Tibial artery (tissue), 4 donors: ENCODE measurements at regions not wholly inside any gene's neighbourhood (a gene's known extent, or its start where the extent isn't known, plus 50 kb on each side); places are given as distances from the start of the nearest gene placed in this dataset.

Source experiments
- DNase-seq, 2 donors: peaks; one replicate each; pipeline ENCODE4 v3.0.0-alpha.2; 2019
- H3K27ac ChIP-seq, 2 donors: fragments of 200-600 bp; sonication (generic) in 1 of 2; 1 replicate in 1 of 2; 2 replicates in 1 of 2; pipeline ENCODE4 v1.5.1; 2018 to 2019; ENCODE audit warnings: mild to moderate bottlenecking in 1 of 2
- H3K27me3 ChIP-seq, 2 donors: fragments of 200-600 bp; sonication (generic) in 1 of 2; one replicate each; pipeline versions ENCODE4 v1.5.1 to v1.6.0; 2016 to 2019
- H3K36me3 ChIP-seq, 3 donors: fragments of 200-600 bp; sonication (generic) in 2 of 3; one replicate each; pipeline ENCODE4 v1.5.1; 2016 to 2019; ENCODE audit warnings: mild to moderate bottlenecking in 2 of 3
- H3K4me1 ChIP-seq, 4 donors: fragments of 200-600 bp; sonication (generic) in 2 of 4; 1 replicate in 3 of 4; 2 replicates in 1 of 4; pipeline ENCODE4 v1.5.1; 2016 to 2019
- H3K4me3 ChIP-seq, 2 donors: fragments of 200-600 bp; sonication (generic) in 1 of 2; 1 replicate in 1 of 2; 2 replicates in 1 of 2; pipeline ENCODE4 v1.5.1; 2018 to 2019; ENCODE audit warnings: mild to moderate bottlenecking in 2 of 2
- H3K9me3 ChIP-seq, 3 donors: fragments of 200-600 bp; sonication (generic) in 1 of 3; one replicate each; pipeline ENCODE4 v1.5.1; 2016 to 2019
- intact Hi-C: fragments of 100-400 bp; cut with DNase I; formaldehyde crosslinking; loops from one replicate; pipeline ENCODE4 v1.15.0; 2023; ENCODE audit warnings: low total_unique reads
- TF ChIP-seq, protein P1 (sequence below), 2 experiments: fragments of 200-600 bp in 1 of 2; fragments of 450-650 bp in 1 of 2; IDR thresholded peaks; one replicate each; pipeline ENCODE4 v1.5.1; 2017 to 2019; ENCODE audit warnings: antibody characterized with exemption in 2 of 2, mild to moderate bottlenecking in 1 of 2, moderate library complexity in 1 of 2

DNA sequence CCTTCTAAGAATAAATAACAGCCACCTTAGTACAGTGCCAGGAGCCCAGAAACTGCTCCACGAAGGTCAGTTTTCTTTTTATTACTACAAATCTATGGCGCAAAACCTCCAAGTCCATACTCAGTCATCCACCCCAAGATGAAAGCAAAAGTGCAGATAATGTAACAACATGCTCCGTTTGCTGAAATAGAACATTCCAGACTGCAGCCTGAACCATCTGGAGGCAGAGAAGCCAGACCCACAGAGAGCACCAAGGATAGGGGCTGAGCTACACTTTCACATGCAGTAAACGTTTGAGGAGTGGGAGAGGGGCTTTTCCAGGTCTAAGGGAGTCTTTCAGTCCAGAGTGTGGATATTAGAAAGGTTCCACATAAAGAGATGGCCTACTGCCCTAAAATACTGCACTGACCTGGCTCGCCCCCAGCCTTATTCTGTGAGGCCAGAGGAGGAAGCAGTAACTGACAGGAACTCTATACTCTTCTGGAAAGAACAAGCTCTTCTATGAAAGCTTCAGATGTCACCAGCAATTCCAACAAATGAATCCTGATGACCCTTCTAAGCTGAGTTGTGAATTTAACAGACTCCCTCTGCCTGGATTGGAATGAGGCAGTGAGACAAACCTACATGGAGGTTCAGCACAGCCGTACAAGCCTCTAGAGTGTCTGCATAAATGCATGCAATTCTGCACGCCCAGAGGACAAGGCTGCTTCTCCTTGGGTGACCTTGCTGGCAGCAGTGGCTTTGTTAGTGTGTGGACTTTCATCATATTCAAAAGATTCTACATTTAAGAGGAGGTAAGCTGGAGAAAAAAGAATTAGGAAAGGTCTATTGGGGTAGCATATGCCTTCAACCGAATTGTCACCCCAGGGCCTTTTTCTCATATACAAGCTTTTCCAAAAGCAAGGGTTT lies 153.9 kb upstream of the EGLN3 start:
- Histone ChIP-seq H3K9me3 (no peaks in the 10 kb centered on the region), H3K27me3 (no peaks in the 10 kb centered on the region), H3K27ac (no peak overlapping the region), H3K36me3 (no peaks in the 10 kb centered on the region), H3K4me1 (no peaks in the 10 kb centered on the region), H3K4me3 (no peak overlapping the region)
- intact Hi-C loops: no loop called here
- no peak for DNase-seq
- TF ChIP-seq, protein P1, sequence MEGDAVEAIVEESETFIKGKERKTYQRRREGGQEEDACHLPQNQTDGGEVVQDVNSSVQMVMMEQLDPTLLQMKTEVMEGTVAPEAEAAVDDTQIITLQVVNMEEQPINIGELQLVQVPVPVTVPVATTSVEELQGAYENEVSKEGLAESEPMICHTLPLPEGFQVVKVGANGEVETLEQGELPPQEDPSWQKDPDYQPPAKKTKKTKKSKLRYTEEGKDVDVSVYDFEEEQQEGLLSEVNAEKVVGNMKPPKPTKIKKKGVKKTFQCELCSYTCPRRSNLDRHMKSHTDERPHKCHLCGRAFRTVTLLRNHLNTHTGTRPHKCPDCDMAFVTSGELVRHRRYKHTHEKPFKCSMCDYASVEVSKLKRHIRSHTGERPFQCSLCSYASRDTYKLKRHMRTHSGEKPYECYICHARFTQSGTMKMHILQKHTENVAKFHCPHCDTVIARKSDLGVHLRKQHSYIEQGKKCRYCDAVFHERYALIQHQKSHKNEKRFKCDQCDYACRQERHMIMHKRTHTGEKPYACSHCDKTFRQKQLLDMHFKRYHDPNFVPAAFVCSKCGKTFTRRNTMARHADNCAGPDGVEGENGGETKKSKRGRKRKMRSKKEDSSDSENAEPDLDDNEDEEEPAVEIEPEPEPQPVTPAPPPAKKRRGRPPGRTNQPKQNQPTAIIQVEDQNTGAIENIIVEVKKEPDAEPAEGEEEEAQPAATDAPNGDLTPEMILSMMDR (IDR thresholded peaks at IDR 0.05): no peak

DNA sequence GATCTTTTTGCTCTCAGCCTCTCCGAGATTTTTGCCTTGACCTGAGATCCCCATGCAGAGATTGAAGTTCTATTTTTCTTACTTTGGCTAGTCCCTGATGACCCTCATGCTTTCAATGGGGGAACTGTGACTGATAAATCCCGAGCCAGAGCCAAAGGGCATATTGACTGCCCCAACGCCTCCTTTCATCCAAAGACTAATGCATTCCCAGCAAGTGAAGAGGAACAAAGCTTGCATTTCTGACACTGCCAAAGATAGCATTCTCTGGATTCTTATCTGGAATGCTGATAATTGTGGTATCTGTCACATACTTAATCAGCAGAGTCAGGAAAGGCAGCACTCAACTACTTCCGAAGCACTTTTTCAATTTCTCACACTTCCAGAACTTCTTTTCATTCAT lies 152.3 kb upstream of the EGLN3 start:
- Histone ChIP-seq H3K9me3 (no peaks in the 10 kb centered on the region), H3K27ac (no peak overlapping the region), H3K27me3 (no peaks in the 10 kb centered on the region), H3K36me3 (no peaks in the 10 kb centered on the region), H3K4me1 (peaks cover 0 to 7% (median 0%) of the 10 kb centered on the region in 4 donors), H3K4me3 (no peak overlapping the region)
- intact Hi-C loops: no loop called here
- DNase-seq: no peak
- TF ChIP-seq, protein P1 (IDR thresholded peaks at IDR 0.05): no peak

DNA sequence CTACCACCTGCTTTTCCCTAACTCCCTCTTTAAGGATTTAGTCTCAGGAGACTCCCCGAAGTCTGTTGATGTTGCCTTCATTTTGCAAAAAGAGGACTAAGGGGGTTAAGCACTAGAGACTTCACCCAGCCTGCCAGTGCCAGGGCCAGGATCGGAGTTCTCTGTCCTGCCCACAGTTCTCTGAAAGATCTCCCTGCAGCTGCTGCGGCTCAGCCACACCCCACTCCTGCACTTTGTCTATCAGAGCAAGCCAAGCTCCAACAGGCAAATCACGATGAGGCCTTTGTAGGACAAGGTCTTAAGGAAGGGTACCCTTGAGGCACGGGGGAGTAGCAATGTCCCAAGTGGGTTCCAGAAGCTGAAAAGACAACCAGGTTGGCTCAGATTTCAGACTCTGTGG lies 148.8 kb upstream of the EGLN3 start:
- H3K9me3 ChIP-seq: no peaks in the 10 kb centered on the region
- H3K4me3 ChIP-seq: no peak overlapping the region
- DNase-seq: no peak
- H3K36me3 ChIP-seq: no peaks in the 10 kb centered on the region
- TF ChIP-seq, protein P1 (IDR thresholded peaks at IDR 0.05): no peak
- no peak overlapping the region for H3K27ac ChIP-seq
- no peaks in the 10 kb centered on the region for H3K27me3 ChIP-seq
- peaks cover 0 to 9% (median 0%) of the 10 kb centered on the region in 4 donors for H3K4me1 ChIP-seq
- intact Hi-C loops: loop anchor here (5.0 kb wide), 2 partner anchors 247 to 262 kb away; no protein-coding TSS in a partner anchor

DNA sequence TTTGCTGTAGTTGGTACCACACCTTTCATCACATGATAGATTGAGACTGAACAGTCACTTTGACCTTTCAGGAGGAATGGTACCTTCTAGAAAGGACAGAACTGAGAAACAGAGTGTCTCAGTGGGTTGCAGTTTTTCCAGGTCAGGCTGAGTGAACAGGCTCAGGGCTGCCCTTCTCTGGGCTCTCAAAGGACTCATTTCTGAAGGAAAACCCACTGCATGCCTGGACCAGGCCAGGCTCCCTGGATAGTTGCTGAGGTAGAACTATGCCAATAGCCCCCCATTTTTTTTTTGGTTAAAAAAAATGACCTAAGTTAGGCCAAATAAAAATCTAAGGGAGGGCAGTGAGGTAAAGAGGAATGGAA lies 148.1 kb upstream of the EGLN3 start:
- Histone ChIP-seq H3K27me3 (no peaks in the 10 kb centered on the region), H3K27ac (no peak overlapping the region), H3K4me1 (peaks cover 0 to 9% (median 0%) of the 10 kb centered on the region in 4 donors), H3K9me3 (no peaks in the 10 kb centered on the region), H3K36me3 (no peaks in the 10 kb centered on the region), H3K4me3 (no peak overlapping the region)
- TF ChIP-seq, protein P1 (IDR thresholded peaks at IDR 0.05): no peak
- intact Hi-C loops: loop anchor here (5.0 kb wide), 2 partner anchors 247 to 262 kb away; no protein-coding TSS in a partner anchor
- no peak for DNase-seq

DNA sequence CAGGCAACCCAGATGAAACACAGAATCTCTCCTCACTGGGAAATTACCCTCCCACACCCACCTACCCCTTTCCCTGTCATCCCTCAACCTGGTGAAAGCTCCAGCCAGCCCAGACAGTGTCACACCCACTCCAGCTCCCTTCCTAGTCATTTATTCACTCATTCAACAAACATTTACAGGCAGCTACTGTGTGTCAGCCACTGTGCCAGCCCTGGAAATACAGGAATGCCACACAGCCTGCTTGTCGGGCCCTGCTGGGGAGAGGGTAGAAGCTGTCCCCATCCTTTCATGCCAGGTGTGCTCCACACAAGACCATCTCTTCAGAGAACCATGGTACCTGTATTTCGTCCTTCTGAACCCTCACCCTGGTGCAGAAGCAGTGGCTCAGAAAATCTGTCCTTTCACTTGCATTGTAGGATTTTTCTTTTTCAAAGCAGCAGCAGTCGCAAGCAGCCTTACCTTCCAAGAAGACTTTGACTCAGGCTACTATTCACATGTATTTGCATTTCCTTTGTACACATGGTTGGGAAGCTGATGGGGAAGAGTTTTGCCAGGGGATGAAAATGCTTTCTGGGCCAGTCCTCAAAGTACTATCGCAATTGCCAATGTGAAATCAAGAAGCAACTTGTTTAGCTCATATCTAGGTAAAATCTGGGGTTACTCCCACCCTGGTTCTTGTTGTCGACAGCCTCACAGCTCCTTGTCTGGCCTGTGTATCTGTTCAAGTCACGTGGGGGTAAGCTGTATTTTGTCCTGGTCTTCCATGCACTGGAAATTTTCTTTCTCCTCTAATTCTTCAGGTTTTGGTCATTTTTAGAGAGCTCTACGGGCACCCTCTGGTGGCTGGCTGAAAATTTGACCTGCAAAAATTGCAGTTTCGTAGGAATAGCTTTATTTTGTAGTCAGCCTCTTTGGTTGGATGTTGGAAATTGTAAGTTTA lies 147.4 kb upstream of the EGLN3 start:
- H3K27ac ChIP-seq: no peak overlapping the region
- peaks cover 0 to 9% (median 0%) of the 10 kb centered on the region in 4 donors for H3K4me1 ChIP-seq
- intact Hi-C loops: loop anchor here (5.0 kb wide), 2 partner anchors 246 to 261 kb away; no protein-coding TSS in a partner anchor
- no peaks in the 10 kb centered on the region for H3K27me3 ChIP-seq
- H3K9me3 ChIP-seq: no peaks in the 10 kb centered on the region
- H3K4me3 ChIP-seq: no peak overlapping the region
- no peaks in the 10 kb centered on the region for H3K36me3 ChIP-seq
- TF ChIP-seq, protein P1 (IDR thresholded peaks at IDR 0.05): peak; percentile 69 to 82
- peak in 1 of 2 donors; percentile 30 for DNase-seq
